ENCODE measurements at regions not wholly inside any gene's neighbourhood (a gene's known extent, or its start where the extent isn't known, plus 50 kb on each side); places are given as distances from the start of the nearest gene placed in this dataset.

DNA sequence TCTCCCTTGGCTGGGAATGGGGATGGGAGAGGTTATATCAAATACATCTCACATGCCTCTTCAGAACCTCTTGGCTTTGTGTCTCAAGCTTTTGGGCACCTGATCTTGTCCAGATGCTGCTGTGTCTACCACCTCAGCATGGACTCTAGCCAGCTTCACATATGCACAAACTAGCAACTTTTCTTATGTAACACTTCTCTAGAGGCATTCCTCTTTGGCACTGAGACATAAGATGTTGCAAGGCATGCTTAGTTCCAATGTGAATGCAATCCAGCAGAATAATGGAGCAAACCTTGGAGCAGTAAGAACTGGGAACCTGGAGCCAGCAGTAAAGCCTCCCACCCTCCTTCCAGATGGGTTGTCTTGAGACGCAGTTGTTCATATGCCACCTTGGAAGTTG is 113.4 kb upstream of the TMEM47 start:
- no peak for DNase-seq (ENCODE audit: low read depth)
- H3K4me3 ChIP-seq (ENCODE audit: low read depth, low read length): no peak overlapping the region
- TF ChIP-seq, protein P1, sequence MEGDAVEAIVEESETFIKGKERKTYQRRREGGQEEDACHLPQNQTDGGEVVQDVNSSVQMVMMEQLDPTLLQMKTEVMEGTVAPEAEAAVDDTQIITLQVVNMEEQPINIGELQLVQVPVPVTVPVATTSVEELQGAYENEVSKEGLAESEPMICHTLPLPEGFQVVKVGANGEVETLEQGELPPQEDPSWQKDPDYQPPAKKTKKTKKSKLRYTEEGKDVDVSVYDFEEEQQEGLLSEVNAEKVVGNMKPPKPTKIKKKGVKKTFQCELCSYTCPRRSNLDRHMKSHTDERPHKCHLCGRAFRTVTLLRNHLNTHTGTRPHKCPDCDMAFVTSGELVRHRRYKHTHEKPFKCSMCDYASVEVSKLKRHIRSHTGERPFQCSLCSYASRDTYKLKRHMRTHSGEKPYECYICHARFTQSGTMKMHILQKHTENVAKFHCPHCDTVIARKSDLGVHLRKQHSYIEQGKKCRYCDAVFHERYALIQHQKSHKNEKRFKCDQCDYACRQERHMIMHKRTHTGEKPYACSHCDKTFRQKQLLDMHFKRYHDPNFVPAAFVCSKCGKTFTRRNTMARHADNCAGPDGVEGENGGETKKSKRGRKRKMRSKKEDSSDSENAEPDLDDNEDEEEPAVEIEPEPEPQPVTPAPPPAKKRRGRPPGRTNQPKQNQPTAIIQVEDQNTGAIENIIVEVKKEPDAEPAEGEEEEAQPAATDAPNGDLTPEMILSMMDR (IDR thresholded peaks at IDR 0.05; ENCODE audit: insufficient read depth, low read length, severe bottlenecking): no peak
- no peaks in the 10 kb centered on the region for H3K36me3 ChIP-seq (ENCODE audit: control insufficient read depth, insufficient read depth, low read length)
- H3K27me3 ChIP-seq (ENCODE audit: control insufficient read depth, insufficient read depth, low read length): no peaks in the 10 kb centered on the region
- FAIRE-seq: no peak

DNA sequence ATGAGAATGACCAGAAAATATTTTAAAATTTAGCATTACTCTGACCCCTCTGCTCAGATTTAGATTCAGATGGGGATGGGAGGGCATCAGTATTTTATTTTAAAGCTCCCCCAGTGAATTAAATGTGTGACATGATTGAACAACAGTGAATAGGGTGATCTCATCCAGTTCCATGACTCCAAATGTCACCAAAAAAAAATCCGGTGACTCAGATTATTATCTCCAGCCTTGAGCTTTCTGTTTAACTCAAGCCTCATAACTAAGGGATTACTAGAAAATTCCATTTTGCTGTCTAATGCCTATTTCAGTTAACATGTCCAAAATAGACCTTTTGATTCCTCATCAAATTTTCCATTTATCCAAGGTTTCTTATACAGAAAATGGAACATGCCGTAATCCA is 121.8 kb upstream of the TMEM47 start:
- Histone ChIP-seq H3K4me3 (ENCODE audit: low read depth, low read length) (no peak overlapping the region), H3K27me3 (ENCODE audit: control insufficient read depth, insufficient read depth, low read length) (no peaks in the 10 kb centered on the region), H3K36me3 (ENCODE audit: control insufficient read depth, insufficient read depth, low read length) (no peaks in the 10 kb centered on the region)
- TF ChIP-seq, protein P1 (IDR thresholded peaks at IDR 0.05; ENCODE audit: insufficient read depth, low read length, severe bottlenecking): no peak
- FAIRE-seq (no peak), DNase-seq (ENCODE audit: low read depth) (peak; percentile 37)

DNA sequence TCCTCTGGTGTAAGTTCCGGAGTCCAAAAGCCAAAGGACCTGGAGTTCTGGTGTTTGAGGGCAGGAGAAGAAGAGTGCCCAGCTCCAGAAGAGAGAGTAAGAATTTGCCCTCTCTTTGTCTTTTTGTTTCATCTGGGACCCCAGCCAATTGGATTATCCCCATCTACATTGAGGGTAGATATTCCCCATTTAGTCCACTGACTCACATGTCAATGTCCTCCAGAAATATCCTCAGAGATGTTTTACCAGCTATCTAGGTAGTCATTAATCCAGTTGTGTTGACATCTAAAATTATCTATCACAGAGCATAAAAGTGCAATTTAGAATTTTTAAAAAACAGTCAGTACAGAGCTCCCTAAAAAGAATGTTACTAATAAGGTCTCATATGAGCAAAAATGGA is 132.9 kb upstream of the TMEM47 start:
- TF ChIP-seq, protein P1 (IDR thresholded peaks at IDR 0.05; ENCODE audit: insufficient read depth, low read length, severe bottlenecking): no peak
- H3K27me3 ChIP-seq (ENCODE audit: control insufficient read depth, insufficient read depth, low read length): no peaks in the 10 kb centered on the region
- DNase-seq (ENCODE audit: low read depth): no peak
- FAIRE-seq: no peak
- no peak overlapping the region for H3K4me3 ChIP-seq (ENCODE audit: low read depth, low read length)
- no peaks in the 10 kb centered on the region for H3K36me3 ChIP-seq (ENCODE audit: control insufficient read depth, insufficient read depth, low read length)

DNA sequence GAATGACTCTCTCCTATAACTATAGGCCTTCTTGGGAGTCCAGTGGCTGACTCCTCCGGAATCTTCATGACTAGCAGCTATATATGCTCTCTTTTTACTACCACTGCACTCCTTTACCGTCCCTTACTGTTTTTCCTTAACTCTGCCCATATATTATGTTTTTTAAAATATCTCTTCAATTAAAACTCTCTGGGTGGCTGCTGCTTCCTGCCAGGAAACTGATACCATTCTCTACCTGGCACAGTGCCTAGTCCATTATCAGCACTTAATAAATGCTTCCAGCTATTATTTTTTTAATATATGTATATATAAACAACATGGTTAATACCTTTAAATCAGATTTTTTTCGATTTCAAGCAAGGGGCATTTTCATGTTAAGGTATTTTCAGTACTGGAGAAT is 136.6 kb upstream of the FAM47B start:
- H3K27me3 ChIP-seq (ENCODE audit: control insufficient read depth, insufficient read depth, low read length): no peaks in the 10 kb centered on the region
- no peak for DNase-seq (ENCODE audit: low read depth)
- H3K4me3 ChIP-seq (ENCODE audit: low read depth, low read length): no peak overlapping the region
- FAIRE-seq: no peak
- H3K36me3 ChIP-seq (ENCODE audit: control insufficient read depth, insufficient read depth, low read length): no peaks in the 10 kb centered on the region
- TF ChIP-seq, protein P1 (IDR thresholded peaks at IDR 0.05; ENCODE audit: insufficient read depth, low read length, severe bottlenecking): no peak

DNA sequence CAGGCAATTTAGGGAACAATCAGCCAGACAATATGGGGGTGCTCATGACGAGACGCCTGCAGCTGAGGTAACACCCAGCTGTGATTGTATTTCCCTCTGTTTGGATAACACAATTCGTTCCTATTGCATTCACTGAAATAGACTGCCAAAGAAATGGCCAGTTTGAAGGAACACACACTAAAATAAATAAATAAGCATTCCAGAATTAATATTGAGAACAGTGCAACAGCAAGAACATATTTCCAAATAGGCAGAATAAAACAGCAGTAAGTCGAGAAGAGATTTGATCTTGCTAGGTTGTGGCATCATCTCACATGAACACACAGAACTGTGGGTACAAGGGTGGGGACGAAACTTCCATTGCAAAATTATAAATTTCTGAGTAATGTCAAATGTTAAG is 133.5 kb upstream of the FAM47B start:
- TF ChIP-seq, protein P1 (IDR thresholded peaks at IDR 0.05; ENCODE audit: insufficient read depth, low read length, severe bottlenecking): no peak
- no peak for FAIRE-seq

DNA sequence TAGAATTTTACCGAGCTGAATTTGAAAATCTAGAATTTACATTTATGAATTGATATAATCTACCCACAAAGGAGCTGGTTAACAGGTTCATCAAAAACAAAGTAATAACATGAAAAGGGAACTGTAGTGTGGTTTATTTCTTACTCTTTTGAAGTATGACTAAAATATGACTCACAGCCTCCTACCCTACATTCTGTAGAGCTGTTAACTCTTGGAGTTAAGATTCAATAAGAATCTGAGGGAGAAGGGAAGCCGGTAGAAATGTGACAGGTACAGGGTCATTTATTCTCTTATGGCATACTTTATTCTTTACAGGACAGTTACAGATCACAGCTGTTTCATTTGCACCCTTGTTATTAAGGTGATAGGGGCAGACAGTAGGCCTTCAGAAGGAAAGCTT is 132.2 kb upstream of the FAM47B start:
- Histone ChIP-seq H3K36me3 (ENCODE audit: control insufficient read depth, insufficient read depth, low read length) (no peaks in the 10 kb centered on the region), H3K4me3 (ENCODE audit: low read depth, low read length) (no peak overlapping the region), H3K27me3 (ENCODE audit: control insufficient read depth, insufficient read depth, low read length) (no peaks in the 10 kb centered on the region)
- no peak for FAIRE-seq
- TF ChIP-seq, protein P1 (IDR thresholded peaks at IDR 0.05; ENCODE audit: insufficient read depth, low read length, severe bottlenecking): no peak
- DNase-seq (ENCODE audit: low read depth): peak; percentile 39

More for the DNA sequence above, 133.5 kb upstream of the FAM47B start:
- no peak for DNase-seq (ENCODE audit: low read depth)
- Histone ChIP-seq H3K36me3 (ENCODE audit: control insufficient read depth, insufficient read depth, low read length) (no peaks in the 10 kb centered on the region), H3K27me3 (ENCODE audit: control insufficient read depth, insufficient read depth, low read length) (no peaks in the 10 kb centered on the region), H3K4me3 (ENCODE audit: low read depth, low read length) (no peak overlapping the region)

Data from bronchial epithelial cell (primary cell).